ENCODE measurements at regions not wholly inside any gene's neighbourhood (a gene's known extent, or its start where the extent isn't known, plus 50 kb on each side); places are given as distances from the start of the nearest gene placed in this dataset.

DNA sequence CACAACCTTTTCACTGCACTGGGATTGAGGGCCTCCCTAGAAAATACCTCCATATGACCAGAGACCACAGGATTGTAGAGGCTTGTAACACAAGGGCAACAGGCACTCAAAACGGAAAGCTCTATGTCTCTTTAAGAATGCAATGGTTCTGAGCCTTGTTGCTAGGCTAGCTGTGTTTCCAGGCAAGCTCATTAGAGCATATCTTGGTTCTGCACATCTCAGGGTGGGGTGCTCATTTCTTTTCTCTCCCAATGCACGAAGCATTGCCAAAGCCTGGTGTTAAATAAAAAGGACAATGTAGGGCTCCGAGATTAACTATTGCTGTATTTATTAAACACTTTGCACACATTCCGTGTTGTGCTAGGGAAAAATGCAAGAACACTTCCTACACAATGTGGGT, 315.9 kb downstream of the PRDM2 start:
- no peak for DNase-seq (ENCODE audit: low read depth, low spot score)
- Histone ChIP-seq H3K27ac (ENCODE audit: control insufficient read depth, insufficient read depth, low read length) (no peak overlapping the region), H3K9me1 (ENCODE audit: control insufficient read depth, extremely low read depth, insufficient read depth, low read length) (no peaks in the 10 kb centered on the region), H3K9ac (ENCODE audit: control insufficient read depth, extremely low read depth, insufficient read depth, low read length) (no peak overlapping the region), H3K4me3 (ENCODE audit: control insufficient read depth in 2 of 3, extremely low read depth in 1 of 3, insufficient read depth in 2 of 3, low read depth in 1 of 3, low read length in 3 of 3) (no peak overlapping the region), H3K4me1 (ENCODE audit: control insufficient read depth, extremely low read depth, insufficient read depth, low read length) (no peaks in the 10 kb centered on the region), H3K27me3 (ENCODE audit: control insufficient read depth, extremely low read depth, insufficient read depth, low read length) (peaks cover 3% of the 10 kb centered on the region), H3K36me3 (ENCODE audit: control insufficient read depth in 2 of 2, extremely low read depth in 1 of 2, insufficient read depth in 2 of 2, low read length in 2 of 2) (no peaks in the 10 kb centered on the region), H2AFZ (ENCODE audit: control insufficient read depth, low read length) (no peak overlapping the region), H3K79me2 (ENCODE audit: control insufficient read depth, insufficient read depth, low read length) (no peaks in the 10 kb centered on the region), H4K20me1 (ENCODE audit: control insufficient read depth, extremely low read depth, insufficient read depth, low read length) (no peaks in the 10 kb centered on the region), H3K9me3 (ENCODE audit: control insufficient read depth, low read depth, low read length) (no peaks in the 10 kb centered on the region), H3K4me2 (ENCODE audit: control insufficient read depth, extremely low read depth, insufficient read depth, low read depth, low read length) (no peak overlapping the region)
- dilution Hi-C loops (cut with MboI; ENCODE audit: extremely low pct_ligation_motif_present, low sequenced_read_pairs), result no loop called here
- no peak for FAIRE-seq
- TF ChIP-seq EZH2 (IDR thresholded peaks at IDR 0.05; ENCODE audit: low read length), result no peak

DNA sequence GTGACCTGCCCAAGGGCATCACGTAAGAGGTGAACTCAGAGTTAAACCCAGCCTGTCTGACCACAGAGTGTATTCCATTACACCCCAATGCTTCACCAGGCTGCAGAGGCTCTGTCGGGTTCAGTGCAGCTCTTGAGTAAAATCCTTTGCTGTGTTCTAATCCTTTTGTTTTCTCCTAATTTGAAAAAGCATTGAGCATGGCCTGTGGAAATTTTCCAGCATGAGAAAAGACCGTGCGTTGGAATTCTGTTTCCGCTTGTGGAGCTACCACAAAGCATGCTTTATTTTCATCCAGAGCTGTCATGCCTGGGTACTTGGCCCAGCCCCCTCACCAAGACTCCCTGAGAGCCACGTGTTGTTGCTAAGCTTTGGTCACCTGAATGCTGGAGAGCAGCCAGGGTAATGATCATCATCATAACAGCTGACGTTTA, 317.6 kb downstream of the PRDM2 start:
- no peaks in the 10 kb centered on the region for H3K79me2 ChIP-seq (ENCODE audit: control insufficient read depth, insufficient read depth, low read length)
- H3K36me3 ChIP-seq (ENCODE audit: control insufficient read depth in 2 of 2, extremely low read depth in 1 of 2, insufficient read depth in 2 of 2, low read length in 2 of 2), result no peaks in the 10 kb centered on the region
- no peak overlapping the region for H3K4me2 ChIP-seq (ENCODE audit: control insufficient read depth, extremely low read depth, insufficient read depth, low read depth, low read length)
- no peaks in the 10 kb centered on the region for H3K9me3 ChIP-seq (ENCODE audit: control insufficient read depth, low read depth, low read length)
- dilution Hi-C loops (cut with MboI; ENCODE audit: extremely low pct_ligation_motif_present, low sequenced_read_pairs), result no loop called here
- no peak overlapping the region for H3K27ac ChIP-seq (ENCODE audit: control insufficient read depth, insufficient read depth, low read length)
- H3K4me1 ChIP-seq (ENCODE audit: control insufficient read depth, extremely low read depth, insufficient read depth, low read length), result no peaks in the 10 kb centered on the region
- no peaks in the 10 kb centered on the region for H4K20me1 ChIP-seq (ENCODE audit: control insufficient read depth, extremely low read depth, insufficient read depth, low read length)
- H3K9me1 ChIP-seq (ENCODE audit: control insufficient read depth, extremely low read depth, insufficient read depth, low read length), result no peaks in the 10 kb centered on the region
- no peak for DNase-seq (ENCODE audit: low read depth, low spot score)
- no peak for FAIRE-seq
- no peak overlapping the region for H3K4me3 ChIP-seq (ENCODE audit: control insufficient read depth in 2 of 3, extremely low read depth in 1 of 3, insufficient read depth in 2 of 3, low read depth in 1 of 3, low read length in 3 of 3)
- no peak for TF ChIP-seq EZH2 (IDR thresholded peaks at IDR 0.05; ENCODE audit: low read length)
- TF ChIP-seq, protein P1, sequence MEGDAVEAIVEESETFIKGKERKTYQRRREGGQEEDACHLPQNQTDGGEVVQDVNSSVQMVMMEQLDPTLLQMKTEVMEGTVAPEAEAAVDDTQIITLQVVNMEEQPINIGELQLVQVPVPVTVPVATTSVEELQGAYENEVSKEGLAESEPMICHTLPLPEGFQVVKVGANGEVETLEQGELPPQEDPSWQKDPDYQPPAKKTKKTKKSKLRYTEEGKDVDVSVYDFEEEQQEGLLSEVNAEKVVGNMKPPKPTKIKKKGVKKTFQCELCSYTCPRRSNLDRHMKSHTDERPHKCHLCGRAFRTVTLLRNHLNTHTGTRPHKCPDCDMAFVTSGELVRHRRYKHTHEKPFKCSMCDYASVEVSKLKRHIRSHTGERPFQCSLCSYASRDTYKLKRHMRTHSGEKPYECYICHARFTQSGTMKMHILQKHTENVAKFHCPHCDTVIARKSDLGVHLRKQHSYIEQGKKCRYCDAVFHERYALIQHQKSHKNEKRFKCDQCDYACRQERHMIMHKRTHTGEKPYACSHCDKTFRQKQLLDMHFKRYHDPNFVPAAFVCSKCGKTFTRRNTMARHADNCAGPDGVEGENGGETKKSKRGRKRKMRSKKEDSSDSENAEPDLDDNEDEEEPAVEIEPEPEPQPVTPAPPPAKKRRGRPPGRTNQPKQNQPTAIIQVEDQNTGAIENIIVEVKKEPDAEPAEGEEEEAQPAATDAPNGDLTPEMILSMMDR (optimal IDR thresholded peaks at IDR 0.05 in 1 of 3, IDR thresholded peaks at IDR 0.05 in 1 of 3, conservative IDR thresholded peaks at IDR 0.05 in 1 of 3; ENCODE audit: extremely low read depth in 1 of 3, insufficient read depth in 2 of 3, low read length in 3 of 3), result no peak
- no peak overlapping the region for H3K9ac ChIP-seq (ENCODE audit: control insufficient read depth, extremely low read depth, insufficient read depth, low read length)
- peaks cover 3% of the 10 kb centered on the region for H3K27me3 ChIP-seq (ENCODE audit: control insufficient read depth, extremely low read depth, insufficient read depth, low read length)
- H2AFZ ChIP-seq (ENCODE audit: control insufficient read depth, low read length), result no peak overlapping the region

DNA sequence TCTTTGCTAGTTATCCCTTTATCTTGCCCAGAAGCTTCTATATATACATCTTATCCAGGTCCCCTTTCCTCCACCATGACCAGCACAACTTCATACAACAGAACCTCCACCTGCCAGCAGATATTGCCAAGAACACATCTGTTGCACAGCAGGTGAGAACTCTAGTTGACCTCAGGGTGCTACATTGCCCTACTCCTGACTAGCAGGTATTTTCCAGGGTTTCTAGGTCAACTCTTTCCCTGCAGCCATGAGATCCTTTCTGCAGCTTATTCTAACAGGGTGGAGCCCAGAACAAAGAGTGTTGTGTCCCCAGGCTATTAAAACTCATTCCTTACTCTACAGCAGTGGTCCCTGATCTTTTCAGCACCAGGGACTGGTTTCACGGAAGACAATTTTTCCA, 319.5 kb downstream of the PRDM2 start:
- H3K9me3 ChIP-seq (ENCODE audit: control insufficient read depth, low read depth, low read length), result no peaks in the 10 kb centered on the region
- H3K9ac ChIP-seq (ENCODE audit: control insufficient read depth, extremely low read depth, insufficient read depth, low read length), result no peak overlapping the region
- no peaks in the 10 kb centered on the region for H3K9me1 ChIP-seq (ENCODE audit: control insufficient read depth, extremely low read depth, insufficient read depth, low read length)
- no peak overlapping the region for H3K4me2 ChIP-seq (ENCODE audit: control insufficient read depth, extremely low read depth, insufficient read depth, low read depth, low read length)
- DNase-seq (ENCODE audit: low read depth, low spot score) (no peak), FAIRE-seq (no peak)
- no peak overlapping the region for H3K27ac ChIP-seq (ENCODE audit: control insufficient read depth, insufficient read depth, low read length)
- no peaks in the 10 kb centered on the region for H4K20me1 ChIP-seq (ENCODE audit: control insufficient read depth, extremely low read depth, insufficient read depth, low read length)
- dilution Hi-C loops (cut with MboI; ENCODE audit: extremely low pct_ligation_motif_present, low sequenced_read_pairs), result no loop called here
- no peaks in the 10 kb centered on the region for H3K36me3 ChIP-seq (ENCODE audit: control insufficient read depth in 2 of 2, extremely low read depth in 1 of 2, insufficient read depth in 2 of 2, low read length in 2 of 2)
- no peak overlapping the region for H3K4me3 ChIP-seq (ENCODE audit: control insufficient read depth in 2 of 3, extremely low read depth in 1 of 3, insufficient read depth in 2 of 3, low read depth in 1 of 3, low read length in 3 of 3)
- H3K4me1 ChIP-seq (ENCODE audit: control insufficient read depth, extremely low read depth, insufficient read depth, low read length), result no peaks in the 10 kb centered on the region
- no peak overlapping the region for H2AFZ ChIP-seq (ENCODE audit: control insufficient read depth, low read length)
- H3K27me3 ChIP-seq (ENCODE audit: control insufficient read depth, extremely low read depth, insufficient read depth, low read length), result peaks cover 3% of the 10 kb centered on the region
- no peaks in the 10 kb centered on the region for H3K79me2 ChIP-seq (ENCODE audit: control insufficient read depth, insufficient read depth, low read length)
- TF ChIP-seq, protein P1 (optimal IDR thresholded peaks at IDR 0.05 in 1 of 3, IDR thresholded peaks at IDR 0.05 in 1 of 3, conservative IDR thresholded peaks at IDR 0.05 in 1 of 3; ENCODE audit: extremely low read depth in 1 of 3, insufficient read depth in 2 of 3, low read length in 3 of 3), result no peak
- no peak for TF ChIP-seq EZH2 (IDR thresholded peaks at IDR 0.05; ENCODE audit: low read length)
